ENCODE measurements at regions not wholly inside any gene's neighbourhood (a gene's known extent, or its start where the extent isn't known, plus 50 kb on each side); places are given as distances from the start of the nearest gene placed in this dataset.
"Not testable (repeated sequence)": the region's sequence is repeated elsewhere in the genome, so short reads cannot be mapped to it uniquely, and the experiment has no call there.

- Mint-ChIP-seq H3K4me1 (ENCODE audit: low read depth in 2 of 2) (no peaks in the 10 kb centered on the region), H3K4me3 (no peak overlapping the region), H3K36me3 (no peaks in the 10 kb centered on the region), H3K9me3 (no peaks in the 10 kb centered on the region), H3K27me3 (no peaks in the 10 kb centered on the region), H3K27ac (no peak overlapping the region)
- ATAC-seq, result no peak
- no peak for DNase-seq (ENCODE audit: low spot score)
These were observed 157.2 kb upstream of the EEA1 start for GRCh38 chr12:93086288-93086727.

GRCh38 chr12:93087840-93088610, 158.9 kb upstream of the EEA1 start:
- DNase-seq (ENCODE audit: low spot score) (no peak), ATAC-seq (no peak)
- Mint-ChIP-seq H3K36me3 (no peaks in the 10 kb centered on the region), H3K4me3 (no peak overlapping the region), H3K27me3 (no peaks in the 10 kb centered on the region), H3K4me1 (ENCODE audit: low read depth in 2 of 2) (peaks cover 0 to 4% of the 10 kb centered on the region in 2 donors), H3K9me3 (no peaks in the 10 kb centered on the region), H3K27ac (no peak overlapping the region)

- ATAC-seq (peak; percentile 50 to 86), DNase-seq (ENCODE audit: low spot score) (no peak)
- peaks cover 0 to 4% of the 10 kb centered on the region in 2 donors for H3K4me1 Mint-ChIP-seq (ENCODE audit: low read depth in 2 of 2)
- no peaks in the 10 kb centered on the region for H3K9me3 Mint-ChIP-seq
- no peaks in the 10 kb centered on the region for H3K27me3 Mint-ChIP-seq
- no peaks in the 10 kb centered on the region for H3K36me3 Mint-ChIP-seq
- no peak overlapping the region for H3K27ac Mint-ChIP-seq
- no peak overlapping the region for H3K4me3 Mint-ChIP-seq
These were observed 160.9 kb upstream of the EEA1 start for GRCh38 chr12:93089805-93090569.

GRCh38 chr12:93090731-93091172, 161.7 kb upstream of the EEA1 start:
- no peak overlapping the region for H3K27ac Mint-ChIP-seq
- DNase-seq (ENCODE audit: low spot score), result no peak
- H3K9me3 Mint-ChIP-seq, result no peaks in the 10 kb centered on the region
- no peak for ATAC-seq
- H3K4me3 Mint-ChIP-seq, result no peak overlapping the region
- H3K36me3 Mint-ChIP-seq, result no peaks in the 10 kb centered on the region
- no peaks in the 10 kb centered on the region for H3K27me3 Mint-ChIP-seq
- H3K4me1 Mint-ChIP-seq (ENCODE audit: low read depth in 2 of 2), result peaks cover 0 to 8% of the 10 kb centered on the region in 2 donors

- H3K9me3 Mint-ChIP-seq, result no peaks in the 10 kb centered on the region
- H3K4me1 Mint-ChIP-seq (ENCODE audit: low read depth in 2 of 2), result peaks cover 0 to 8% of the 10 kb centered on the region in 2 donors
- no peaks in the 10 kb centered on the region for H3K36me3 Mint-ChIP-seq
- no peak overlapping the region for H3K27ac Mint-ChIP-seq
- no peak for DNase-seq (ENCODE audit: low spot score)
- ATAC-seq, result no peak
- no peaks in the 10 kb centered on the region for H3K27me3 Mint-ChIP-seq
- no peak overlapping the region for H3K4me3 Mint-ChIP-seq
These were observed 163.0 kb upstream of the EEA1 start for GRCh38 chr12:93091886-93092648.

GRCh38 chr12:93092649-93092945, 163.5 kb upstream of the EEA1 start:
- Mint-ChIP-seq H3K4me1 (ENCODE audit: low read depth in 2 of 2) (peaks cover 0 to 8% of the 10 kb centered on the region in 2 donors), H3K9me3 (no peaks in the 10 kb centered on the region), H3K36me3 (no peaks in the 10 kb centered on the region), H3K27ac (peak overlapping the region in 1 of 2 donors; percentile 55), H3K4me3 (no peak overlapping the region), H3K27me3 (no peaks in the 10 kb centered on the region)
- DNase-seq (ENCODE audit: low spot score), result no peak
- ATAC-seq, result no peak

GRCh38 chr12:93093243-93093642, 164.1 kb upstream of the EEA1 start:
- ATAC-seq (no peak), DNase-seq (ENCODE audit: low spot score) (no peak)
- Mint-ChIP-seq H3K36me3 (no peaks in the 10 kb centered on the region), H3K4me3 (no peak overlapping the region), H3K27me3 (no peaks in the 10 kb centered on the region), H3K4me1 (ENCODE audit: low read depth in 2 of 2) (peaks cover 3 to 11% of the 10 kb centered on the region in 2 donors), H3K9me3 (no peaks in the 10 kb centered on the region), H3K27ac (no peak overlapping the region)

- not testable (repeated sequence) for H3K36me3 Mint-ChIP-seq; DNase-seq (ENCODE audit: low spot score); H3K27ac Mint-ChIP-seq; H3K27me3 Mint-ChIP-seq; H3K4me3 Mint-ChIP-seq; ATAC-seq; H3K9me3 Mint-ChIP-seq
- peaks cover 7 to 13% of the 10 kb centered on the region in 2 donors for H3K4me1 Mint-ChIP-seq (ENCODE audit: low read depth in 2 of 2)
These were observed 165.1 kb upstream of the EEA1 start for GRCh38 chr12:93094222-93094621.

- H3K27ac Mint-ChIP-seq, result no peak overlapping the region
- no peaks in the 10 kb centered on the region for H3K36me3 Mint-ChIP-seq
- DNase-seq (ENCODE audit: low spot score), result no peak
- H3K4me3 Mint-ChIP-seq, result no peak overlapping the region
- H3K4me1 Mint-ChIP-seq (ENCODE audit: low read depth in 2 of 2), result peaks cover 7 to 13% of the 10 kb centered on the region in 2 donors
- no peaks in the 10 kb centered on the region for H3K27me3 Mint-ChIP-seq
- H3K9me3 Mint-ChIP-seq, result no peaks in the 10 kb centered on the region
- peak in 1 of 2 donors; percentile 44 for ATAC-seq
These were observed 166.1 kb upstream of the EEA1 start for GRCh38 chr12:93094988-93095737.

GRCh38 chr12:93097417-93097816, 168.3 kb upstream of the EEA1 start:
- H3K4me3 Mint-ChIP-seq, result no peak overlapping the region
- no peak for DNase-seq (ENCODE audit: low spot score)
- H3K27ac Mint-ChIP-seq, result no peak overlapping the region
- ATAC-seq, result no peak
- no peaks in the 10 kb centered on the region for H3K36me3 Mint-ChIP-seq
- peaks cover 7 to 13% of the 10 kb centered on the region in 2 donors for H3K4me1 Mint-ChIP-seq (ENCODE audit: low read depth in 2 of 2)
- H3K9me3 Mint-ChIP-seq, result no peaks in the 10 kb centered on the region
- H3K27me3 Mint-ChIP-seq, result no peaks in the 10 kb centered on the region

- no peak overlapping the region for H3K4me3 Mint-ChIP-seq
- H3K4me1 Mint-ChIP-seq (ENCODE audit: low read depth in 2 of 2), result peaks cover 7 to 9% of the 10 kb centered on the region in 2 donors
- H3K36me3 Mint-ChIP-seq, result no peaks in the 10 kb centered on the region
- DNase-seq (ENCODE audit: low spot score) (peak; percentile 71), ATAC-seq (peak; percentile 63 to 70)
- no peaks in the 10 kb centered on the region for H3K9me3 Mint-ChIP-seq
- H3K27ac Mint-ChIP-seq, result no peak overlapping the region
- H3K27me3 Mint-ChIP-seq, result no peaks in the 10 kb centered on the region
These were observed 169.0 kb upstream of the EEA1 start for GRCh38 chr12:93098077-93098476.

GRCh38 chr12:93099792-93100191, 170.7 kb upstream of the EEA1 start:
- peaks cover 7 to 9% of the 10 kb centered on the region in 2 donors for H3K4me1 Mint-ChIP-seq (ENCODE audit: low read depth in 2 of 2)
- no peak overlapping the region for H3K27ac Mint-ChIP-seq
- no peak overlapping the region for H3K4me3 Mint-ChIP-seq
- no peak for DNase-seq (ENCODE audit: low spot score)
- no peaks in the 10 kb centered on the region for H3K27me3 Mint-ChIP-seq
- H3K9me3 Mint-ChIP-seq, result no peaks in the 10 kb centered on the region
- no peak for ATAC-seq
- no peaks in the 10 kb centered on the region for H3K36me3 Mint-ChIP-seq

- ATAC-seq (no peak), DNase-seq (ENCODE audit: low spot score) (no peak)
- Mint-ChIP-seq H3K4me1 (ENCODE audit: low read depth in 2 of 2) (peaks cover 4 to 7% of the 10 kb centered on the region in 2 donors), H3K27me3 (no peaks in the 10 kb centered on the region), H3K4me3 (no peak overlapping the region), H3K9me3 (no peaks in the 10 kb centered on the region), H3K27ac (no peak overlapping the region), H3K36me3 (no peaks in the 10 kb centered on the region)
These were observed 171.5 kb upstream of the EEA1 start for GRCh38 chr12:93100610-93101009.
